Mesenchymal stem cell (in vitro differentiated cells and primary cell): ENCODE measurements at regions not wholly inside any gene's neighbourhood (a gene's known extent, or its start where the extent isn't known, plus 50 kb on each side); places are given as distances from the start of the nearest gene placed in this dataset.

Experiments used
- DNase-seq: peaks from one replicate; pipeline ENCODE4 v3.0.0-alpha.2; 2013
- H2AFZ ChIP-seq: one replicate; pipeline ENCODE4 v1.6.1; 2013; ENCODE audit warnings: low read depth, mild to moderate bottlenecking, control low read depth, inconsistent platforms, low read length, moderate library complexity
- H2AK5ac ChIP-seq: 2 replicates; pipeline ENCODE4 v1.6.1; 2013; ENCODE audit warnings: low read length, moderate library complexity, mild to moderate bottlenecking, inconsistent platforms; ENCODE audit not compliant: severe bottlenecking
- H2BK120ac ChIP-seq: one replicate; pipeline ENCODE4 v1.6.1; 2013; ENCODE audit warnings: low read depth, mild to moderate bottlenecking, inconsistent platforms, low read length, moderate library complexity
- H2BK12ac ChIP-seq, 2 experiments: one replicate each; pipeline ENCODE4 v1.6.1; 2013; ENCODE audit warnings: inconsistent platforms in 2 of 2, low read length in 2 of 2, mild to moderate bottlenecking in 2 of 2, moderate library complexity in 2 of 2, control low read depth in 1 of 2
- H2BK15ac ChIP-seq: one replicate; pipeline ENCODE4 v1.6.1; 2013; ENCODE audit warnings: mild to moderate bottlenecking, low read depth, inconsistent platforms; ENCODE audit not compliant: poor library complexity, severe bottlenecking
- H2BK5ac ChIP-seq: 2 replicates; pipeline ENCODE4 v1.6.1; 2013; ENCODE audit warnings: low read depth, mild to moderate bottlenecking, low read length, control low read depth, inconsistent platforms; ENCODE audit not compliant: poor library complexity, severe bottlenecking
- H3K14ac ChIP-seq, 2 experiments: one replicate each; pipeline ENCODE4 v1.6.1; 2013; ENCODE audit warnings: inconsistent platforms in 2 of 2, low read length in 2 of 2, control low read depth in 1 of 2, mild to moderate bottlenecking in 1 of 2, moderate library complexity in 1 of 2
- H3K18ac ChIP-seq, 2 experiments: one replicate each; pipeline ENCODE4 v1.6.1; 2013; ENCODE audit warnings: inconsistent platforms in 2 of 2, low read length in 2 of 2, control low read depth in 1 of 2, low read depth in 1 of 2, mild to moderate bottlenecking in 1 of 2
- H3K23ac ChIP-seq, 2 experiments: one replicate each; pipeline ENCODE4 v1.6.1; 2013; ENCODE audit warnings: inconsistent platforms in 2 of 2, low read length in 2 of 2, mild to moderate bottlenecking in 2 of 2, moderate library complexity in 2 of 2, control low read depth in 1 of 2
- H3K27ac ChIP-seq: 2 replicates; pipeline ENCODE4 v1.5.1; 2013; ENCODE audit warnings: mild to moderate bottlenecking, moderate library complexity, low read length, control low read depth, inconsistent platforms; ENCODE audit not compliant: poor library complexity, severe bottlenecking
- H3K27me3 ChIP-seq, 2 experiments: 2 replicates each; pipeline versions ENCODE4 v1.6.1 to v1.7.0; 2013; ENCODE audit warnings: low read length in 2 of 2, mild to moderate bottlenecking in 2 of 2, moderate library complexity in 2 of 2, control low read depth in 1 of 2, inconsistent platforms in 1 of 2; ENCODE audit not compliant: control insufficient read depth in 1 of 2, insufficient read depth in 1 of 2
- H3K36me3 ChIP-seq, 2 experiments: 2 replicates each; pipeline versions ENCODE4 v1.6.1 to v1.7.0; 2013; ENCODE audit warnings: low read length in 2 of 2, control low read depth in 1 of 2, inconsistent platforms in 1 of 2, low read depth in 1 of 2, mild to moderate bottlenecking in 1 of 2; ENCODE audit not compliant: insufficient read depth in 2 of 2, control insufficient read depth in 1 of 2
- H3K4ac ChIP-seq, 2 experiments: one replicate each; pipeline ENCODE4 v1.6.1; 2013; ENCODE audit warnings: inconsistent platforms in 2 of 2, low read length in 2 of 2, mild to moderate bottlenecking in 2 of 2, moderate library complexity in 2 of 2, control low read depth in 1 of 2, low read depth in 1 of 2
- H3K4me1 ChIP-seq: 2 replicates; pipeline ENCODE4 v1.6.1; 2013; ENCODE audit warnings: low read depth, low read length, control low read depth; ENCODE audit not compliant: control insufficient read depth, insufficient read depth
- H3K4me2 ChIP-seq: 2 replicates; pipeline ENCODE4 v1.6.1; 2013; ENCODE audit warnings: low read length, mild to moderate bottlenecking, inconsistent platforms; ENCODE audit not compliant: poor library complexity, severe bottlenecking
- H3K4me3 ChIP-seq, 2 experiments: 2 replicates each; pipeline versions ENCODE4 v1.5.1 to v1.7.0; 2013; ENCODE audit warnings: low read length in 2 of 2, mild to moderate bottlenecking in 2 of 2, control low read depth in 1 of 2, low read depth in 1 of 2; ENCODE audit not compliant: insufficient read depth in 1 of 2
- H3K79me1 ChIP-seq: replicated peaks from 2 replicates; pipeline ENCODE4 v1.6.1; 2013; ENCODE audit warnings: mild to moderate bottlenecking, control low read depth, low read length, inconsistent platforms; ENCODE audit not compliant: poor library complexity, severe bottlenecking
- H3K9ac ChIP-seq: 2 replicates; pipeline ENCODE4 v1.7.0; 2013; ENCODE audit warnings: mild to moderate bottlenecking, low read length, moderate library complexity
- H3K9me3 ChIP-seq: 2 replicates; pipeline ENCODE4 v1.7.0; 2013; ENCODE audit warnings: mild to moderate bottlenecking, low read length; ENCODE audit not compliant: control insufficient read depth
- H4K8ac ChIP-seq: one replicate; pipeline ENCODE4 v1.6.1; 2013; ENCODE audit warnings: inconsistent platforms, mild to moderate bottlenecking, low read length, moderate library complexity
- H4K91ac ChIP-seq: one replicate; pipeline ENCODE4 v1.6.1; 2013; ENCODE audit warnings: mild to moderate bottlenecking, low read length, inconsistent platforms
- WGBS: methylation state at CpG from one replicate; pipeline ENCODE4 v1.1.7; 2013; ENCODE audit warnings: mixed read lengths; 5-methylcytosine and 5-hydroxymethylcytosine counted together

DNA sequence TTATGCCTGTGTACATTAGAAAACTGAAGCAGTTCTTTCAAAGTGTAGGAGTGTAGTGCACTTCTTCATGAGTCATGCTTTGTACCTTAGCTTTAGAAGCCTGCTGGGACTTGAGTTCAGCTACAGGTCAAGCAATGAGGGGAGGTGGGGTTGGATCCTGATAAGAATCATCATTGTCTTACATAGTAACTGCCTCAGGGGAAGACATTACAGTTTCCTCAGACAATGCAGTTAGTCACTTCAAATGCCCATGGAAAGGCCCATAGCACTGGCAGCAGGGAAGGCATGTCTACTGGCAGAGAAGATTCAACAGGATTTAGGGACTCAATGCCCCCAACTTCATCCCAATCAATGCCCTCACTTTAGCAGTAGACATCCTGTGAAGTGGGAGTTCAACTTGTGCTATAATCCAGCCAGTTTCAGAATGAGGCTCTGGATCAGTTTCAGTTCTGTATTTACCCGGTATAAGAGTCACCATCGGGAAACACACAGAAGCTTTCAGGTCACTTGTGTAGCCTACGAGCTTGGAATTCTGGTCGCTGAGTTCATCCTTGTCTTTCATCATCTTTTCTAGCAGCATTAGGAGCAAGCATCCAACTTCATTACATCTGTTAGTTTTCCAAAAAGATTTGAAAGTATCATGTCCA lies 1216.5 kb downstream of the RAPGEF2 start:
- Histone ChIP-seq H4K91ac (no peak overlapping the region), H3K9ac (no peak overlapping the region), H2AFZ (no peak overlapping the region), H2AK5ac (no peak overlapping the region), H3K18ac (no peak overlapping the region), H3K23ac (no peak overlapping the region), H3K4me2 (no peak overlapping the region), H4K8ac (no peak overlapping the region), H2BK120ac (no peak overlapping the region), H3K4me1 (no peaks in the 10 kb centered on the region), H2BK15ac (no peak overlapping the region), H3K36me3 (no peaks in the 10 kb centered on the region), H2BK12ac (no peak overlapping the region), H3K4ac (no peak overlapping the region), H3K27ac (no peak overlapping the region), H3K14ac (no peak overlapping the region), H2BK5ac (no peak overlapping the region), H3K9me3 (peaks cover 18% of the 10 kb centered on the region), H3K79me1 (no peaks in the 10 kb centered on the region), H3K27me3 (no peaks in the 10 kb centered on the region), H3K4me3 (no peak overlapping the region)
- no peak for DNase-seq
- WGBS, result 97% methylated on average over 2 of the region's 4 CpGs

DNA sequence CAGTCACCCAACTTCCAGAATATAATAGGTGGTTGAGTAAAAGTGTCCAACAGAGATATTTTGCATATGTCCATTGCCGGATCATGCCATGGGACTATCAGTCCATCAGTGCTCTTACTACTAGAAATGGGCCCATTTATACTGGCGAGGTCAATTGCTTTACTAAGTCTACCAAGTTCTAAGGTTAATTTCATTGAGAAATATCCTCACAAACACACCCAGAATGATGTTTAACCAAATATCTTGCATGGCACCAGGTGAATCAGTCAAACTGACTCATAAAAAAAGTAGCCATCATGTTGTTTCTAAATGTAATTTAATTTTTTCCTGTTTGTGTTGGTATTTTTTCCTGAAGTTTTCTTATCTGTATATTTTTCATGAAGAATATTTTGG lies 1217.0 kb downstream of the RAPGEF2 start:
- H3K27me3 ChIP-seq, result no peaks in the 10 kb centered on the region
- H2AK5ac ChIP-seq, result no peak overlapping the region
- H3K27ac ChIP-seq, result no peak overlapping the region
- H3K9ac ChIP-seq, result no peak overlapping the region
- H4K91ac ChIP-seq, result no peak overlapping the region
- no peaks in the 10 kb centered on the region for H3K4me1 ChIP-seq
- no peak overlapping the region for H2BK15ac ChIP-seq
- no peak overlapping the region for H3K4me3 ChIP-seq
- H3K4ac ChIP-seq, result no peak overlapping the region
- H3K23ac ChIP-seq, result no peak overlapping the region
- no peak overlapping the region for H2BK12ac ChIP-seq
- H3K4me2 ChIP-seq, result no peak overlapping the region
- DNase-seq, result no peak
- no peak overlapping the region for H2AFZ ChIP-seq
- H2BK5ac ChIP-seq, result no peak overlapping the region
- no peak overlapping the region for H4K8ac ChIP-seq
- WGBS, result 90% methylated on average over 2 of the region's 2 CpGs
- peaks cover 18% of the 10 kb centered on the region for H3K9me3 ChIP-seq
- no peak overlapping the region for H3K18ac ChIP-seq
- no peaks in the 10 kb centered on the region for H3K36me3 ChIP-seq
- H2BK120ac ChIP-seq, result no peak overlapping the region
- H3K14ac ChIP-seq, result no peak overlapping the region
- H3K79me1 ChIP-seq, result no peaks in the 10 kb centered on the region

DNA sequence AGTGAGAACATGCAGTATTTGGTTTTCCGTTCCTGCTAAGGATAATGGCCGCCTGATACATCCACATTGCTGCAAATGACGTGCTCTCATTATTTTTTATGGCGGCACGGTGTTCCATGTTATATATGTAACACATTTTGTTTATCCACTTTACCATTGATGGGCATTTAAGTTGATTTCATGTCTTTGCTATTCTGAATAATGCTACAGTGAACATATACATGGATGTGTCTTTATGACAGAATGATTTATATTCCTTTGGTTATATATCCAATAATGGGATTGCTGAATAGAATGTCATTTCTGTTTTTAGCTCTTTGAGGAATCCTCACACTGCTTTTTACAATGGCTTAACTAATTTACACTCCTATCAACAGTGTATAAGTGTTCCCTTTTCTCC lies 1223.2 kb downstream of the RAPGEF2 start:
- Histone ChIP-seq H2BK12ac (no peak overlapping the region), H2BK120ac (no peak overlapping the region), H3K4me1 (no peaks in the 10 kb centered on the region), H3K27ac (no peak overlapping the region), H4K91ac (no peak overlapping the region), H4K8ac (no peak overlapping the region), H3K18ac (no peak overlapping the region), H2AK5ac (no peak overlapping the region), H3K9me3 (peaks cover 5% of the 10 kb centered on the region), H3K79me1 (no peaks in the 10 kb centered on the region), H3K14ac (no peak overlapping the region), H3K4me3 (no peak overlapping the region), H2BK15ac (no peak overlapping the region), H3K4me2 (no peak overlapping the region), H3K36me3 (no peaks in the 10 kb centered on the region), H3K27me3 (no peaks in the 10 kb centered on the region), H2BK5ac (no peak overlapping the region), H3K4ac (no peak overlapping the region), H3K23ac (no peak overlapping the region), H3K9ac (no peak overlapping the region), H2AFZ (no peak overlapping the region)
- WGBS, result 60% methylated on average over 3 of the region's 5 CpGs
- DNase-seq, result no peak

DNA sequence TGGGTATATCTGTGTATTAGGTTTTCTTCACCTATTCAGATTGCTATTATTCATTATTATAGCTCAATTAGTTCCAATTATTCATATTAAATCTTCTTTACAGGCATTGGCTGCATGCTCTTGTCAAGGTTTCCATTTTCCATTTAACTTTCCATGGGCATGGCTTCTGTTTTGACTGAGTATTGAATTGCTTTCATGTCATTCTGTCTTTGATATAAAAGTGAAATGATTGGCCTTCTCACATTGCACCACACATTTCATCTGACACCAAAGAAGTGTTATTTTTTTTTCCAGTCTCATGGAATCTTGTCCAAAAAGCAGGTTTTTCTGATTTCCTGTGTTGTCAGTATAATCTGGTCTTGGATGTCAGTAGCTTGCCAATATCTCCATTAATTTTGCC lies 1244.3 kb downstream of the RAPGEF2 start:
- no peak overlapping the region for H3K23ac ChIP-seq
- H4K91ac ChIP-seq, result no peak overlapping the region
- no peak overlapping the region for H2BK15ac ChIP-seq
- H3K4ac ChIP-seq, result no peak overlapping the region
- no peak overlapping the region for H2AK5ac ChIP-seq
- H2BK5ac ChIP-seq, result no peak overlapping the region
- no peak overlapping the region for H3K9ac ChIP-seq
- peaks cover 5% of the 10 kb centered on the region for H3K9me3 ChIP-seq
- no peak overlapping the region for H3K14ac ChIP-seq
- H3K4me1 ChIP-seq, result no peaks in the 10 kb centered on the region
- no peaks in the 10 kb centered on the region for H3K36me3 ChIP-seq
- no peaks in the 10 kb centered on the region for H3K79me1 ChIP-seq
- no peaks in the 10 kb centered on the region for H3K27me3 ChIP-seq
- H3K27ac ChIP-seq, result no peak overlapping the region
- H2BK12ac ChIP-seq, result no peak overlapping the region
- no peak overlapping the region for H3K4me3 ChIP-seq
- H4K8ac ChIP-seq, result no peak overlapping the region
- DNase-seq, result no peak
- H2AFZ ChIP-seq, result no peak overlapping the region
- H2BK120ac ChIP-seq, result no peak overlapping the region
- H3K18ac ChIP-seq, result no peak overlapping the region
- H3K4me2 ChIP-seq, result no peak overlapping the region
